HepG2 (cell line): ENCODE measurements at regions not wholly inside any gene's neighbourhood (a gene's known extent, or its start where the extent isn't known, plus 50 kb on each side); places are given as distances from the start of the nearest gene placed in this dataset.

Source experiments
- ATAC-seq: fragments of 200-7000 bp; cut with Tn5 transposase; 3 replicates; pipeline ENCODE4 v1.9.1; 2020; ENCODE audit warnings: mild to moderate bottlenecking, moderate library complexity
- BruUV-seq: library from RNA; stranded (reverse); fragments of 400-500 nt; replicated peaks from 2 replicates; lab custom pipeline; 2021; lab: Mats Ljungman, UMichigan
- CTCF ChIA-PET: fragments of 300-600 bp; formaldehyde crosslinking; extraction: SDS; loops from one replicate; lab custom pipeline; 2021; ENCODE audit warnings: low total read pairs, inconsistent platforms, low intra/inter-chr PET ratio; lab: Yijun Ruan, JAX
- POLR2A ChIA-PET: fragments of 350-600 bp; sonication (Branson Sonifier 250); formaldehyde crosslinking; loops from one replicate; lab custom pipeline; 2020; ENCODE audit warnings: antibody characterized with exemption, inconsistent platforms; lab: Yijun Ruan, JAX
- DNase-seq: peaks from one replicate; pipeline ENCODE4 v3.0.0-alpha.2; 2015; ENCODE audit warnings: low spot score
- FAIRE-seq: peaks from 3 replicates; lab custom pipeline; 2011; peaks lifted over from hg19 to GRCh38; lab: Jason Lieb, UNC
- H2AFZ ChIP-seq: one replicate; pipeline ENCODE4 v1.6.1; 2011; ENCODE audit warnings: low read length, inconsistent platforms
- H3K27ac ChIP-seq: fragments of 300-600 bp; 3 replicates; pipeline ENCODE4 v1.8.0; 2011; ENCODE audit warnings: mixed run types, mild to moderate bottlenecking, mixed read lengths, low read length, inconsistent platforms; ENCODE audit not compliant: insufficient read depth; ENCODE audit errors: extremely low read length
- H3K27me3 ChIP-seq, 2 experiments: fragments of 200-600 bp in 1 of 2; 2 replicates in 1 of 2; 3 replicates in 1 of 2; pipeline versions ENCODE4 v1.6.0 to v1.8.0; 2011; ENCODE audit warnings: low read length in 2 of 2, mild to moderate bottlenecking in 2 of 2, moderate library complexity in 2 of 2, inconsistent platforms in 1 of 2; ENCODE audit not compliant: insufficient read depth in 2 of 2, control insufficient read depth in 1 of 2
- H3K36me3 ChIP-seq, 2 experiments: fragments of 200-600 bp in 1 of 2; replicated peaks in 1 of 2; 2 replicates in 1 of 2; 3 replicates in 1 of 2; pipeline versions ENCODE4 v1.5.1 to v1.8.0; 2011; ENCODE audit warnings: low read length in 2 of 2, inconsistent platforms in 1 of 2; ENCODE audit not compliant: insufficient read depth in 2 of 2, control insufficient read depth in 1 of 2
- H3K4me1 ChIP-seq: 2 replicates; pipeline ENCODE4 v1.5.1; 2012; ENCODE audit warnings: low read length, inconsistent platforms; ENCODE audit not compliant: insufficient read depth
- H3K4me2 ChIP-seq: 2 replicates; pipeline ENCODE4 v1.6.0; 2011; ENCODE audit warnings: low read depth, low read length, inconsistent platforms
- H3K4me3 ChIP-seq, 3 experiments: fragments of 200-600 bp in 1 of 3; sonication (generic), shearing (Covaris generic) in 1 of 3; replicated peaks in 1 of 3; 2 replicates each; pipeline ENCODE4 v1.5.1; 2011 to 2016; ENCODE audit warnings: low read length in 3 of 3, inconsistent platforms in 2 of 3, low read depth in 2 of 3, mild to moderate bottlenecking in 2 of 3, control low read depth in 1 of 3, mixed read lengths in 1 of 3; ENCODE audit not compliant: insufficient read depth in 1 of 3
- H3K79me2 ChIP-seq: one replicate; pipeline ENCODE4 v1.6.1; 2011; ENCODE audit warnings: low read length, inconsistent platforms; ENCODE audit not compliant: insufficient read depth
- H3K9ac ChIP-seq: 2 replicates; pipeline ENCODE4 v1.6.0; 2011; ENCODE audit warnings: mild to moderate bottlenecking, low read depth, low read length, inconsistent platforms; ENCODE audit not compliant: insufficient read depth
- H3K9me3 ChIP-seq: 2 replicates; pipeline ENCODE4 v1.5.1; 2012; ENCODE audit warnings: mild to moderate bottlenecking, low read length
- H4K20me1 ChIP-seq: 2 replicates; pipeline ENCODE4 v1.6.0; 2011; ENCODE audit warnings: inconsistent platforms, mild to moderate bottlenecking, low read length, moderate library complexity; ENCODE audit not compliant: insufficient read depth
- CEBPB ChIP-seq: IDR thresholded peaks from 2 replicates; pipeline ENCODE4 v1.6.1; 2011; ENCODE audit warnings: low read depth, low read length, improper control_type of control experiment, borderline replicate concordance
- CENPX ChIP-seq: sonication (generic); formaldehyde crosslinking; IDR thresholded peaks from 2 replicates; pipeline ENCODE4 v1.9.0; 2021; ENCODE audit warnings: mild to moderate bottlenecking, missing genetic modification reagents, moderate library complexity
- EED ChIP-seq: sonication (generic); formaldehyde crosslinking; IDR thresholded peaks from 2 replicates; pipeline ENCODE4 v1.5.0; 2020; ENCODE audit warnings: mild to moderate bottlenecking, missing genetic modification reagents
- FOSL1 ChIP-seq: sonication (generic); formaldehyde crosslinking; IDR thresholded peaks from 2 replicates; pipeline ENCODE4 v1.9.0; 2021; ENCODE audit warnings: missing genetic modification reagents, borderline replicate concordance
- GLI4 ChIP-seq: sonication (generic); formaldehyde crosslinking; IDR thresholded peaks from 2 replicates; pipeline ENCODE4 v1.5.1; 2020; ENCODE audit warnings: missing genetic modification reagents, mild to moderate bottlenecking, moderate library complexity, borderline replicate concordance
- ISL2 ChIP-seq: sonication (generic); formaldehyde crosslinking; IDR thresholded peaks from 2 replicates; pipeline ENCODE4 v1.5.0; 2020; ENCODE audit warnings: missing genetic modification reagents
- KAT8 ChIP-seq: IDR thresholded peaks from 2 replicates; pipeline ENCODE4 v1.6.1; 2016; ENCODE audit warnings: missing genetic modification reagents, missing compliant biosample characterization
- MIER3 ChIP-seq: IDR thresholded peaks from 2 replicates; pipeline ENCODE4 v1.6.1; 2016; ENCODE audit warnings: missing compliant biosample characterization, borderline replicate concordance
- RBFOX2 ChIP-seq: fragments of 200-400 bp; formaldehyde crosslinking; IDR thresholded peaks from 2 replicates; pipeline ENCODE4 v1.6.1; 2017; ENCODE audit warnings: low read depth, mild to moderate bottlenecking, low read length
- RFX3 ChIP-seq: IDR thresholded peaks from 2 replicates; pipeline ENCODE4 v1.6.1; 2016; ENCODE audit warnings: missing biosample characterization, missing genetic modification reagents
- SKI ChIP-seq: fragments of 450-650 bp; IDR thresholded peaks from one replicate; pipeline ENCODE4 v1.6.1; 2018; ENCODE audit warnings: mild to moderate bottlenecking; ENCODE audit not compliant: partially characterized antibody
- SMAD3 ChIP-seq: sonication (generic); formaldehyde crosslinking; IDR thresholded peaks from 2 replicates; pipeline ENCODE4 v1.4.0; 2020; ENCODE audit warnings: missing genetic modification reagents
- TCF7L2 ChIP-seq: IDR thresholded peaks from 2 replicates; pipeline ENCODE4 v1.6.1; 2011; ENCODE audit warnings: mild to moderate bottlenecking, low read depth, low read length, moderate library complexity
- ZNF580 ChIP-seq: IDR thresholded peaks from 2 replicates; pipeline ENCODE4 v1.6.1; 2016; ENCODE audit warnings: low read depth, borderline replicate concordance
- ZNF598 ChIP-seq: sonication (generic); formaldehyde crosslinking; IDR thresholded peaks from 2 replicates; pipeline ENCODE4 v1.5.1; 2020; ENCODE audit warnings: mild to moderate bottlenecking, missing genetic modification reagents, borderline replicate concordance
- ZNF7 ChIP-seq: IDR thresholded peaks from 2 replicates; pipeline ENCODE4 v1.6.1; 2016; ENCODE audit warnings: missing biosample characterization, missing genetic modification reagents
- WGBS: methylation state at CpG from one replicate; pipeline ENCODE4 v1.1.6; 2017; ENCODE audit warnings: low lambda C conversion rate; 5-methylcytosine and 5-hydroxymethylcytosine counted together
- in situ Hi-C: cut with HindIII; loops from 2 replicates; pipeline ENCODE4 v1.10.0; 2017; ENCODE audit warnings: low pct_unique_long_range_greater_than_20kb; ENCODE audit not compliant: extremely low pct_ligation_motif_present
- intact Hi-C: fragments of 100-400 bp; cut with micrococcal nuclease; formaldehyde crosslinking; loops from one replicate; pipeline ENCODE4 v1.10.0; 2022; ENCODE audit not compliant: unreplicated experiment
- TF ChIP-seq, protein P1 (sequence below): IDR thresholded peaks from 2 replicates; pipeline ENCODE4 v1.6.1; 2016; ENCODE audit warnings: low read depth, missing genetic modification reagents, missing compliant biosample characterization

- TF ChIP-seq CEBPB = peak; percentile 54
- TF ChIP-seq, protein P1, sequence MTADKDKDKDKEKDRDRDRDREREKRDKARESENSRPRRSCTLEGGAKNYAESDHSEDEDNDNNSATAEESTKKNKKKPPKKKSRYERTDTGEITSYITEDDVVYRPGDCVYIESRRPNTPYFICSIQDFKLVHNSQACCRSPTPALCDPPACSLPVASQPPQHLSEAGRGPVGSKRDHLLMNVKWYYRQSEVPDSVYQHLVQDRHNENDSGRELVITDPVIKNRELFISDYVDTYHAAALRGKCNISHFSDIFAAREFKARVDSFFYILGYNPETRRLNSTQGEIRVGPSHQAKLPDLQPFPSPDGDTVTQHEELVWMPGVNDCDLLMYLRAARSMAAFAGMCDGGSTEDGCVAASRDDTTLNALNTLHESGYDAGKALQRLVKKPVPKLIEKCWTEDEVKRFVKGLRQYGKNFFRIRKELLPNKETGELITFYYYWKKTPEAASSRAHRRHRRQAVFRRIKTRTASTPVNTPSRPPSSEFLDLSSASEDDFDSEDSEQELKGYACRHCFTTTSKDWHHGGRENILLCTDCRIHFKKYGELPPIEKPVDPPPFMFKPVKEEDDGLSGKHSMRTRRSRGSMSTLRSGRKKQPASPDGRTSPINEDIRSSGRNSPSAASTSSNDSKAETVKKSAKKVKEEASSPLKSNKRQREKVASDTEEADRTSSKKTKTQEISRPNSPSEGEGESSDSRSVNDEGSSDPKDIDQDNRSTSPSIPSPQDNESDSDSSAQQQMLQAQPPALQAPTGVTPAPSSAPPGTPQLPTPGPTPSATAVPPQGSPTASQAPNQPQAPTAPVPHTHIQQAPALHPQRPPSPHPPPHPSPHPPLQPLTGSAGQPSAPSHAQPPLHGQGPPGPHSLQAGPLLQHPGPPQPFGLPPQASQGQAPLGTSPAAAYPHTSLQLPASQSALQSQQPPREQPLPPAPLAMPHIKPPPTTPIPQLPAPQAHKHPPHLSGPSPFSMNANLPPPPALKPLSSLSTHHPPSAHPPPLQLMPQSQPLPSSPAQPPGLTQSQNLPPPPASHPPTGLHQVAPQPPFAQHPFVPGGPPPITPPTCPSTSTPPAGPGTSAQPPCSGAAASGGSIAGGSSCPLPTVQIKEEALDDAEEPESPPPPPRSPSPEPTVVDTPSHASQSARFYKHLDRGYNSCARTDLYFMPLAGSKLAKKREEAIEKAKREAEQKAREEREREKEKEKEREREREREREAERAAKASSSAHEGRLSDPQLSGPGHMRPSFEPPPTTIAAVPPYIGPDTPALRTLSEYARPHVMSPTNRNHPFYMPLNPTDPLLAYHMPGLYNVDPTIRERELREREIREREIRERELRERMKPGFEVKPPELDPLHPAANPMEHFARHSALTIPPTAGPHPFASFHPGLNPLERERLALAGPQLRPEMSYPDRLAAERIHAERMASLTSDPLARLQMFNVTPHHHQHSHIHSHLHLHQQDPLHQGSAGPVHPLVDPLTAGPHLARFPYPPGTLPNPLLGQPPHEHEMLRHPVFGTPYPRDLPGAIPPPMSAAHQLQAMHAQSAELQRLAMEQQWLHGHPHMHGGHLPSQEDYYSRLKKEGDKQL (CRISPR knock-in tag) = no peak
- in situ Hi-C loops = no loop called here
- H3K4me1 ChIP-seq = no peaks in the 10 kb centered on the region
Measured at GRCh38 chrX:147827070-147827469, 84.6 kb upstream of the FMR1 start.

DNA sequence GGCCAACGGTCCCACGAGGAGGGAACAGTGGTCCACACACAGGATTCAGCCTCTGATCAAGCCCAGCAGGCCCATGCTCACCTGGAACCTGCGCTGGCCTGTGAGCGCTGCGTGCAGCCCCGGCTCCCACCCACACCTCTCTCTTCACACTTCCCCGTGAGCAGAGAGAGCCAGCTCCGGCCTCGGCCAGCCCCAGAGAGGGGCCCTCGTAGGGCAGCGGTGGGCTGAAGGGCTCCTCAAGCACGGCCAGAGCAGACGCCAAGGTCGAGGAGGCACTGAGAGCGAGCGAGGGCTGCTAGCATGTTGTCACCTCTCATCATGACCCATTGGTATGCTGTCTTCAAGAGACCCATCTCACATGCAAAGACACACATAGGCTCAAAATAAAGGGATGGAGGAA is 83.0 kb upstream of the FMR1 start:
- H3K79me2 ChIP-seq = no peaks in the 10 kb centered on the region
- no peak for DNase-seq
- no peak for FAIRE-seq
- H3K4me3 ChIP-seq = no peak overlapping the region
- POLR2A ChIA-PET = no interaction called here
- ATAC-seq = no peak
- H3K9ac ChIP-seq = no peak overlapping the region
- in situ Hi-C loops = no loop called here
- BruUV-seq = no TSS peak
- H3K36me3 ChIP-seq = no peaks in the 10 kb centered on the region
- intact Hi-C loops = no loop called here
- no peaks in the 10 kb centered on the region for H3K9me3 ChIP-seq
- no peaks in the 10 kb centered on the region for H3K27me3 ChIP-seq
- H3K27ac ChIP-seq = no peak overlapping the region
- H3K4me1 ChIP-seq = no peaks in the 10 kb centered on the region
- H3K4me2 ChIP-seq = no peak overlapping the region
- CTCF ChIA-PET = no interaction called here
- no CpG with 5 or more reads among the region's 16 CpGs for WGBS
- no peak overlapping the region for H2AFZ ChIP-seq
- H4K20me1 ChIP-seq = no peaks in the 10 kb centered on the region
- TF ChIP-seq EED (CRISPR knock-in tag) = no peak
- no peak for TF ChIP-seq FOSL1
- TF ChIP-seq RBFOX2 = no peak
- no peak for TF ChIP-seq ISL2 (CRISPR knock-in tag)
- TF ChIP-seq SMAD3 (CRISPR knock-in tag) = no peak
- TF ChIP-seq TCF7L2 = no peak
- TF ChIP-seq ZNF598 (CRISPR knock-in tag) = no peak
- no peak for TF ChIP-seq KAT8
- no peak for TF ChIP-seq SKI
- TF ChIP-seq ZNF7 (CRISPR knock-in tag) = no peak
- no peak for TF ChIP-seq CENPX (CRISPR knock-in tag)
- no peak for TF ChIP-seq MIER3
- TF ChIP-seq RFX3 (CRISPR knock-in tag) = no peak
- TF ChIP-seq GLI4 (CRISPR knock-in tag) = no peak
- TF ChIP-seq ZNF580 = no peak

More at GRCh38 chrX:147827070-147827469, 84.6 kb upstream of the FMR1 start:
- Histone ChIP-seq H4K20me1 (no peaks in the 10 kb centered on the region), H3K9ac (no peak overlapping the region), H3K27me3 (no peaks in the 10 kb centered on the region), H3K4me3 (no peak overlapping the region), H3K4me2 (no peak overlapping the region), H2AFZ (no peak overlapping the region), H3K36me3 (no peaks in the 10 kb centered on the region), H3K79me2 (no peaks in the 10 kb centered on the region), H3K9me3 (no peaks in the 10 kb centered on the region), H3K27ac (no peak overlapping the region)
- no TSS peak for BruUV-seq
- intact Hi-C loops = no loop called here
- DNase-seq = no peak
- CTCF ChIA-PET = no interaction called here
- WGBS = 67% methylated on average over 3 of the region's 3 CpGs
- POLR2A ChIA-PET = no interaction called here
- ATAC-seq = no peak
- FAIRE-seq = no peak
